ENCODE measurements at regions not wholly inside any gene's neighbourhood (a gene's known extent, or its start where the extent isn't known, plus 50 kb on each side); places are given as distances from the start of the nearest gene placed in this dataset.
A peak's percentile ranks its signal among the peaks of the same experiment; 100 is the strongest.

DNA sequence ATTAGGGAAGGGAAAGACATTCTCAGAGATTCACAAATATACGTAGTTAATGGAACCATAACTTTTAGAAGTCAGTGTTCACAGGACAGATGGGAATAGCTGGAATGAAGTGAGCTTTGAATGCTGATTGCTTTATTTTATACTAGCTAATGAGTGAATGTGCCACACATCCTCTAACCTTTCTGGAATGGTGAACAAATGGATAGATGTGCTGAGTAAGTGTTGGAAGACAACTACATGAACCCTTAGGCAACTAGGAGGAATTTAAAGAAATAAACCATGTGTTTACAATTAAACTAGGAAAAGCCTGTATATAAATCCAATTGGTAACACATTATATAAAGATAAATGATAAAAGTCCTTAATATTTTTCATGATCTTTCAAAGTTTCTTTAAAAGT, 91.6 kb upstream of the LIMCH1 start:
- intact Hi-C loops (cut with DNase I), result no loop called here
- no peak for DNase-seq

DNA sequence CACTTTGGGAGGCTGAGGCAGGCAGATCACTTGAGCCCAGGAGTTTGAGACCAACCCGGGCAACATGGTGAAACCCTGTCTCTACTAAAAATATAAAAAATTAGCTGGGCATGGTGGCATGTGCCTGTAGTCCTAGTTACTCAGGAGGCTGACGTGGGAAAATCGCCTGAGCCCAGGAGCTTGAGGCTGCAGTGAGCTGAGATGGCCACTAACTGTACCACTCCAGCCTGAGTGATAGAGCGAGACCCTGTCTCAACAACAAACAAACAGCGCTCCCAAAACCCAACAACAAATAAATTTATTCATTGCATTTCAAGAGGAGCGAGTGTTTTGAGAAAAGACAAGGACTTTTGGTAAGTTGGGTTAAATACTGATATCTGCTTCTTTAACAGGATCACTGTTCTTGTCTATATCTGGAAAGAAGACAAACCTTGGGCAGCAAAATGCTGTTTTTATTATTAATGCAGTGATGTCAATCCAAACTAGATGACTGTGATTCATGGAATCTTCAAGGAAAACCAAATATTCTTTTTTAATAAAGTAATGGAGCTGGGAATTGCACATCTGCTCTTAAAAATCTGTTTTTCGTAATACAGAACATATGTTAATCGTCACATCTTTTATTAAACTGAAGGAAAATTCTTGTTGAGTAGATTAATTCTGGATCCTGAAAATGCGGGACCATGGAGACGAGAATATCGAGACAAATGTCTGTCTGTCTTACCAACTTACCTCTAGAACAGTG, 90.8 kb upstream of the LIMCH1 start:
- intact Hi-C loops (cut with DNase I), result no loop called here
- no peak for DNase-seq

DNA sequence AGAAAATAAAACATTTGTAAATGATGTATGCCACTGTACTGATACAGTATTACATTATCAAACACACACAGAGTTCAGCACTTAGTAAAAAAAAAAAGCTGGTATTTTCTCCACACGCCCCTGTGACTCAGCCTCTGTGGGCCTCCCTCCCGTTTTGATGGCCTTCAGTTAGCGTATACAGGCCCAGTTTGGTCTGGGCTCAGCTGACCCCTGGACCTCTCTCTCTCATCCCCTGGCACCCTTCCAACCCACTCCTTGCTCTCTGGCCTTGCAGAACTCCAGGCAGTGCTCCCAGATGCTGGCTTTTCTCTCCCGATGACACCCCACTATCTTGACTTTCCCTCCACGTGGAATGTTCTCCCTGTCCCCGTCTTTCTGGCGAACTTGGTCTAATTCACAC, 89.0 kb upstream of the LIMCH1 start:
- peak in 1 of 10 donors; percentile 32 for DNase-seq
- intact Hi-C loops (cut with DNase I), result no loop called here

DNA sequence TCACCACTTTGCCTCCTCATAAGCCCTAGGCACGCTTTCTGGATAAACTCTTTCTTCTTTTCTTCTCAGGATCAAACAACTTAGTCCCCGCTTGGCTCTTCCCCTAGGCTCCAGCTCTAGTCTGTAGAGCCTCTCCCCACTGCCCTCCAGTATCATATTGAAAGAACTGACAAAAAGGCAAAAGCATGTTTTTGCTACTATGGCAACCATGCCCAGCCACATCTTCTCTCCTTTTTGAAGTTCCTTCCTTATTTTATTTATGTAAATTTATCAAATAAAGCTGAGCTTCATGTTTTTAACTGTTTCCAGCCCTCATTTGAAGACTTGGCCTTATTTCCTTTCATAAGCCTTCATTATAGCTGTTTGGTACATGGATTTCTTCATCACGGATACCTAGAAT, 86.0 kb upstream of the LIMCH1 start:
- DNase-seq, result no peak
- intact Hi-C loops (cut with DNase I), result no loop called here

DNA sequence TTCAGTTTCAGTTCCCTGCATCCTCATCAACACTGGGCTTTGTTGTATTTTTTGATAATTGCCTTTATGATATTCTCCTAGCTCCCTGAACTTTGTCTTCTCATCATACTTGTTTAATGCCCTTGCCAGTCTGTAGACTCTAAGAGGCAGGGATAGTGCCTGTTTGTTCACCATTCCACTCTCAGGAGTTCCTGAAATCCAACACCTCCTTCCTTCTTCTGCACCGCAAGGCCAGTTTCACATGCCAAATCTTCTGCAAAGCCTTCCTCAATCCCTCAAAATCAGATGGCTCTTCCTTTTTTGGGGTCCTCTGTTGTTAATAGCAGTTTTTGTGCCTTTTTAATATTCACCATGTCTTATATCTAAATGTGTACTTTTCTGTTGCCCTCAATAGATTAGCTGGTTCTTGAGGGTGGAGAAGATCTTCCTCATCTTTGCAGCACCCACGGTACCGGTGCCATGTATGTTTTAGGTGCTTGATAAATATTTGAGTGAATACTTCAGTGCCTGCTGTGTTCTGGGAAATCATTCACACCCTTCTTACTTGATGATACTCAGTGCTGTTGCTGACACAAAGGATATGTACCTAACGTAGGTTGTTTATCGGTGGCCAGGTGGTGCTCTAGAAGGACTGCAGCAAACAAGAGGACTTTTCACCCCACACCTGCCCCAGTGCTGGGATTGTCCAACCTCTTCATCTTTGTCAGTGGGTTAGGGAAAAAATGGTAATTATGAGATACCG, 85.3 kb upstream of the LIMCH1 start:
- intact Hi-C loops (cut with DNase I), result no loop called here
- no peak for DNase-seq

DNA sequence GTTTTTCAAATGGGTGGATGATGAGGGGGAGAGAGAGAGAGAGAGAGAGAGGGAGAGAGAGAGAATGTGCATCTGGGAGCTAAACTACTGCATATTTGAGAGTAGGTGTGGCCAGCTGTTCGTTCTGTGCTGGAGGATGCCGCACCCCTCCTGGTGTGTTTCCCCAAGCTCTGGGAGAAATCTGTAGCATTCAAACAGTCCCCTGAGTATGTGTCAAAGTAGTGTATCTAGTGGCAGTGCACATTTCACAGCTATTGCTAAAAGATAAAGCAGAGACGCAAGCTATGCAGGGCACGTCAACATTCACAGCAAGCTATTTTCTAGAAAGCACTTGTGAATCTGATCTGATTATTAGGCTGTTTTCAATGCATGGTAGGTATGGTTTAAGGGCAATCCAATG, 83.5 kb upstream of the LIMCH1 start:
- no peak for DNase-seq
- intact Hi-C loops (cut with DNase I), result no loop called here

DNA sequence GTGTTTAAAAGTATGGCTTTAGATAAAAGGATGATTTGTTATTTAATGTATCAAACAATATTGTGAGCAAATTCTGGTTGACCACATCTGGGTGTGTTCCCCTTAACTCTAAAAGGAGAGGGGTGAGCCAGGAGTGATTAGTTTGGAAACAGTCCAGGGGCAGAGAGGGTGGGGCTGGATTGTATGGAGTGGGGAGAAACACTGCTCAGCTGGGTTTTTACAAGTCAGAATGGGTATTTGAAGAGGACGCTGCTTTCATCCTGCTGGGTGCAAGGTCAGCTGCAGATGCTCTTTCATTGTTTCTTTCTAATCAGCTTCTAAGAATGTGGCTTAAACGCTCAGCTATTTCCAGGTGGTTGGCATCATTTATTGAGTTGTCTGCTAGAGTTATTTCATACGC, 82.8 kb upstream of the LIMCH1 start:
- no peak for DNase-seq
- intact Hi-C loops (cut with DNase I), result no loop called here

DNA sequence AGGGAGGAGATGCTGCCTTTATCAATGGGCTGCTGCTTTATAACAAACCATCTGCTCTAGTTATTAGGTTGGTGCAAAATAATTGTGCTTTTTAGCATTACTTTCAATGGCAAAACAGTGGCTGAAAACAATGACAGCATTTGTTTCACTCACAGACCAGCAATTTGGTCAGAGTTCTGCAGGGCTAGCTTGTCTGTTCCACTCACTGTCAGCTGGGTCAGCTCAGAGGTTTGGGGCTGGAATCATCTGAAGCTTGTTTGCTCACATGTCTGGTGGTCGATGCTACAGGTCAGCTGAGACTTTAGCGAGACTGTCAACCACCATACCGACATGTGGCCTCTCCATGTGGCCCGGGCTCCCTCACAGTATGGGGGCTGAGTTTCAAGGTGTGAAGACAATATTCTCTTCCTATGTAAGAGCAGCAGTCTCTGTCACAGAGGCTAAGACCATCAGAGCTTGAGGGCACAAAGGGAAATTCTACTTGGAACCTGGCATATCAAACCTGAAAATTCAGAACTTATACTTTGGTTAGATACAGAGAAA, 81.3 kb upstream of the LIMCH1 start:
- peak in 1 of 10 donors; percentile 31 for DNase-seq

DNA sequence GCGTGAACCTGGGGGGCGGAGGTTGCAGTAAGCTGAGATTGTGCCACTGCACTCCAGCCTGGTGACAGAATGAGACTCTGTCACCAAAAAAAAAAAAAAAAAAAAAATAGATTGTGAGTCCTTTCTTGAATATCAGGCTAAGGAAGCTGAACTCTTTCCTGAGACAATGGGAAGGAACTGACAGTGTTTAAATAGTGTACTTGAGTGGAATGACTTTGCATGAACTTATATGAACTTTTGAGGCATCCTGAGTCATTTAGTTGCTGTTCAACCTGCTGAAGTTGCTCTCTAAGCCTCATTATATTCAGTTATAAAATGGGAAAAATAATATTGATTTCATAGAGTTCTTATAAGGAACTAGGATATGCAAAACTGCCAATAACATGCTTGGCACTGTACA, 79.3 kb upstream of the LIMCH1 start:
- no peak for DNase-seq
- intact Hi-C loops (cut with DNase I), result no loop called here

More for the DNA sequence above, 81.3 kb upstream of the LIMCH1 start:
- intact Hi-C loops (cut with DNase I), result no loop called here

DNA sequence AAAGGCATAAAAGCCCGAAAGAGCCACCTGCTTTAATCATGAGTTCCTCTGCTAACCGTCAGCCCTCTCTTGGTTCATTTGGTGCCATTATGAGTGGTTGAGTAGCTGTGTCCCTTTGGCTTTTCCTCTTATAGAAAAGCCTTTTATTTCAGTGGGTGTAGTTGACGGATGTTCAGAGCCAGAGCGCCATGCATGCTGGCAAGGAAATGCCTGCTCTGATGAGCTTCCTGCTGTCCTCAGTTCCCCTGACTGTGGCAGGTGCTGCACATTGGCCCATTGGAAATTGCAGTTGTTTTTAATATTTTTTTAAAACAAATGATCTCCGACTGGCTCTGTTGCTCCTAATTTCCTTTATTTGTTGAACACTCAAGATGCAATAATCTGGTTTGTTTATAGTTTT, 77.3 kb upstream of the LIMCH1 start:
- intact Hi-C loops (cut with DNase I), result no loop called here
- no peak for DNase-seq

DNA sequence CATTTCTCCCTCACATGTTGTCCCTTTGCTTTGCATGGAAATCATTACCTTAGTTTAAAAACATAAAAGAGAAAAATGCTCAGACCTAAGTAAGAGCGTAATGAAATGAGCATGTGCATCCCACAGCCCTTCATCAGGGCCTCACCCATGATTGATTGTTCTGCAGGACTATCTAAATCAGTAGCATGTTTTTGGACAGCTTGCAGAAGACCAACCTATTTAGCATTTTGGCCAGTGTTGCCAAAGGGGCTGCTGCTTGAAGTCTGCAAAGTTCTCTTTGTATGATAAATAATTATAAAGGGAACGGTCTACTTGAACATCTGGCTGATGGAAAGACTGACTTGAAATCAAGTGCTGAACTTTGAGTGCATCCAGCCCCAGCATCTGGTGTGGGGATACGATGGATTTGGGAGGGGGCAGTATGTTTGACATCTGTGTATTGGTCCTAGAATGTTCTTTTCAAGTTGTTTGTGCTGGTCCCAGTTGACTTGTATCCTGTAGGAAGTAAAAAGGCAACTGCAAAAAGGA, 76.1 kb upstream of the LIMCH1 start:
- intact Hi-C loops (cut with DNase I), result no loop called here
- DNase-seq, result no peak

DNA sequence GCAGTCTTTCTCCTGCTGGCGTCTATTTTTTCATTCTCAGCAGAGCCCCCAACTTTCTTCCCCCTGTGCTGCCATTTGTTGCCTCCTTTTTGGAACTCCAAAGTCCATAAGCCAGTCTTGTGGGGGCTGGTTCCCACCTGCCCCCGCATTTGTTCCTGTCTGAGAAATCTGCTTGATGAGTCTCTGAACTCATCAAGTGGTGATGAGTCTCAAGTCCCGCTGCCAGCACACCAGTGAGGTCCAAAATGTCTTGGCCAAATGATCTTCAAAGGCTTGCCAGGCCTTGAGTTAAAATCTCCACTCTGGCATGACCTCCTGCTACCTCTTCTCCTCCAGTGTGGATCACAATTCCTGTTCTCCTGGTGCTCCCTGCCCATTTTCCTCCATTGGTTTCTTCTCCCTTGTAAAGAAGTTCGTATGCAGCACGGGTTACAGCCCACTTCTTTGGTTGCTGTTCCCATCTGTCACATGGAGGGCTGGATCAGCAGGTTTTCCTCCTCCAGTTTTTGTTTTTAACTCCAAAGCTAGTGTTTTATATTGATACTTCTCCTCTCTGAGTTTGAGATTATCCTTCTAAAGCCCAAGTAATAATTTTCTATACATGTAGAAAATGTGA, 72.7 kb upstream of the LIMCH1 start:
- DNase-seq, result peak in 6 of 10 donors; percentile 29 to 90 (median 40)
- intact Hi-C loops (cut with DNase I), result no loop called here

DNA sequence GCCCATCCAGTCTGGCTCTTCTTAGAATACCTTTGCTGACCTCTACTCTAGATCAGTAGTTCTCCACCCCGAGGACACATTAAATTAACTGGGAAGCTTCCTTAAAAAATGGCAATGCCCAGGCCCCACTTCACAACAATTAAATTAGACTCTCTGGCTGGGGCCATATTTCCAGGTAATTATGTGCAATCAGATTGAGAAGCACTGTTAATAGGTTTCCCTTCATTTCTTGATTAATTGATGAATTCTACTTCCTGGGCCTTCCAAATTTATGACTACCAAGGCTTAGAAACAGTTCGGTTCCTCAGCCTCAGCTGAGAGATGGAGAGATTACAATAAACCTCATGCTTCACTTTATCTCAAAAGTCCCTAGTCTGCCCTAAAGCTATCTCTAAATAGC, 71.7 kb upstream of the LIMCH1 start:
- no peak for DNase-seq
- intact Hi-C loops (cut with DNase I), result no loop called here

DNA sequence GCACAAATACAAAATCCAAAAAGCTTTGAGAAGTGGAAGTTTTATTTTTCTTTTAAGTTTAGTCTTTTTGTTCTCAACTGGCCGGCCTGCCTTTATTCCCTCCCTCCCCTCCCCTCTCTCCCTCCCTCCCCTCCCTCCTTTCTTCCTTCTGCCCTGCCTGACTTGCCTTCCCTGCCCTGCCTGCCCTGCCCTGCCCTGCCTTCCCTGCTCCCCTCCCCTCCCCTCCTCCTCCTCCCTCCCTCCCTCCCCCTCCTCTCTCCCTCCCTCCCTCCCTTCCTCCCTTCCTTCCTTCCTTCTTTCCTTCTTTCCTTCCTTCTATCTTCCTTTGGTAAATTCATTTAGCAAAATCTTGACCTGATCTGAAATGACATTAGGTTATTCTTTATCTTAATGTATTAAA, 69.8 kb upstream of the LIMCH1 start:
- intact Hi-C loops (cut with DNase I), result no loop called here

DNA sequence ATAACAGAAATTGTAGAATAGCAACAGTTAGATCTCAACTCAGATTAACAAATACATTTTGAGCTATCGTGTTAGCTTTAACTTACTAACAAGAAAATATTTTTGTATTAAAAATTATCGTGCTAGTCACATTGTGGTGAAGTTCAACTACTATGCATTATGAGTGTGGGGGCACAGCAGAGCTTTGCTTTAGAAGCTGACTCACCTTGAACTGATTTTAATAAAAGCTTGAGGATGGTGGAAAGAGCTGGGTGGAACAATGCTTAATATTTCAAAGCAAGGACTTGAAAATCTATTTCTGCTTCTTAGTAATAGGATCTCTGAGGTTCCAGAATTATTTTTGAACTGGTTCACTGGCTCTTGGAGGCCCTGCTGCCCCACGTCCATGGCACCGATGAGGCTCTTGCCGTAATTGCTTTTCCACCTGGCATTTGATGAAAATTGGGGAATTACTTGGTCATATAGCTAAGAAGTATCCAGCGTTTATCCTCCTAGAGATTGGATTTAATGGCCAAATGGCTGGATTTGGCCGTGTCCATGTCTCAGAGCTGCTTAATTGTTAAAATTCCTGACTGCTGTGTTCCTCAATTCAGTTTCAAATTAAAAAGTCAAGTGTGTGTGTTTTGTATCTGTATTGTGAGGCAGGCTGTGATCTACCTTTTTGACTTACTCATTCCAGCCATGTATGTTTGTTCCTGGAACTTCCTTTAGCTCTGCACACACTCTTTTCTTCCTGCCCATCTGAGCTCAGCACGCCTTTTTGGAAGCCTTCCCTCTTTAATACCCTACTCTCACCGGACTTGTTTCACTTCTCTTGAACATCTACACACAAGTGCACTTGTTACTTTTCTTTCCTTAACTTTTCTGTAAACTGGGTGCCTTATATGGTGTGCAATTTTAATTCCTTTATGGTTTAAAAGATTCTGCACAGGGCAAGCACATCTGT, 66.6 kb upstream of the LIMCH1 start:
- DNase-seq, result no peak
- intact Hi-C loops (cut with DNase I), result no loop called here

More for the DNA sequence above, 69.8 kb upstream of the LIMCH1 start:
- DNase-seq, result no peak

DNA sequence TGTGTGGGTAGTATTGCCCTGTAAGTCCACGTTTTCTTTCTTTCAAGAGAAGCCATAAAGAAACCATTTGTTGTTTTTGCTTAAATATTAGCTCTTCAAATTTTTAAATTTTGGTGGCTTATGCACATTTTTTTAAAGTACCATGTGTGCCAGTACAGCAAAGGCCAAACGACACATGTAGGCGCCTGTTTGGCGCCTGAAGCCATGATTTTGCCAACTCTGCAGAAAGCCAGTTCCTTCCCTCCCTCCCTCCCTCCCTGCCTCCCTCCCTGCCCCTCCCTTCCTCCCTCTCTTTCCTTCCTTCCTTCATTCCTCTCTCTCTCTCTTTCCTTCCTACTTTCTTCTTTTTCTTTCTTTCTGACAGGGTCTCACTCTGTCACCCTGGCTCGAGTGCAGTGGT, 65.9 kb upstream of the LIMCH1 start:
- no peak for DNase-seq
- intact Hi-C loops (cut with DNase I), result no loop called here

DNA sequence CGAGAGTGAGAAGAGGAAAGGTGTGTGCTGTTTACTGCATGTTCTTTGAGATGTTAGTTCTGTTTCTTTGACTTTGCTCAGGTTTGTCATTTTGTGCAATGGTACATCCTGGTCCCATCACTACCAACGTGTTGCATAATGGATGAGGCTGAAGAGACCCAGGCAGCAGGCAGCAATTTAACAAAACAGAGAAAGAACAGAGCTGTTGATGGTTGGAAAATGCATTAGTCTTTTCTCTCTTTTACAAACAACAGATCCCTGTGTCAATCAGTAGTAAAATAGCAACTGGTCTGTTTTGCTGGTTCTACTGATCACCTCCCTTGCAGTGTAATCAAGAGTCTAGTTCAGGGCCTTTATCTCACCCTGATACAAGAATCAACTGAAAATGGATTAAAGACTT, 64.8 kb upstream of the LIMCH1 start:
- DNase-seq, result no peak
- intact Hi-C loops (cut with DNase I), result no loop called here

DNA sequence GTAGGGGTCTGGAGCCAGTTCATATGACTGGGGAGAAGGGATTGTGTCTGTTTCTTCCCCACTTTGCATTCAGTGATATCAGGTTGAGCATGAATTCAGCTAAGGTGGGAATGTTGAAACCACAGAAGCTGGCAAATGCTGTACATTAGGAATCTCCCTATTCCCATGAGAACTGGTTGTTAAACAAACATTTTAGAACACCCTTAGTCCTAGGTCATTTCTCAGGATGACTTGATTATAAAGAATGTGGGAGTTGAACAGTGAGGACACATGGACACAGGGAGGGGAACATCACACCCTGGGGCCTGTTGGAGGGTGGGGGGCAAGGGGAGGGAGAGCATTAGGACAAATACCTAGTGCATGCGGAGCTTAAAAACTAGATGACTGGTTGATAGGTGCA, 62.6 kb upstream of the LIMCH1 start:
- no peak for DNase-seq
- intact Hi-C loops (cut with DNase I), result no loop called here

DNA sequence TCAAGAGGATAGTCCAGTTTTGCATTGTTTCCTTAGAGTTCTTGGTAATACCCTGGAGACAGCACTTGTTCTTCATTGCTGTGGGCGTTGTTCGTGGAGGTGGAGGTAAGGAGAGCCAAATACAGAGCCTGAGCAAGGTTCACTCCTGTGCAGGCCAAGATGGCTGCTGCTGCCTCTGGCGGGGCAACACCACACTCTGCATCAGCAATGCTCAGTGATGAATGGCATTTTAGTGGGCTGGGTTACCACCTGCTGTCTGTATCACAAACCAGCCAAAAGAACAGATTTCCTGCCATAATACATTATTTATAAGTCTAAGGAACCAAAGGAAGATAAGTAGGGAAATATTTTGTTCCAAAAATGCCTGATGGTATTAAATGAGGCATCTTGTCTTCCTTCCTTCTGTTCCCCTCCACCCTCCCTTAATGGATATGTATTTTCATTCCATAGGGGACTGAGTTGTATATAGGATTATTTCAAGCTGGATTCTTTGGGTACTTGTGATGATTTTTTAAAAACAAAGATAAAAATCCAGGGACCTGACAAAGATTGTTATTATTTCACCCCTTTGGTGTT, 61.6 kb upstream of the LIMCH1 start:
- intact Hi-C loops (cut with DNase I), result no loop called here
- no peak for DNase-seq

Measured in posterior cingulate gyrus (tissue), 11 donors.